DMS53 treated with DMSO at 0.1 percent for 48 hours (cell line): ENCODE measurements at regions not wholly inside any gene's neighbourhood (a gene's known extent, or its start where the extent isn't known, plus 50 kb on each side); places are given as distances from the start of the nearest gene placed in this dataset.

Experiments
- DNase-seq: peaks from one replicate; lab custom pipeline; 2025; ENCODE audit not compliant: unreplicated experiment; lab: John Stamatoyannopoulos, UW

- no peak for DNase-seq
Measured at GRCh38 chr18:22112215-22112614, 57.2 kb upstream of the GATA6 start.

- DNase-seq: no peak
Measured at GRCh38 chr18:22113144-22113844, 56.1 kb upstream of the GATA6 start.

GRCh38 chr18:22114526-22115321, 54.7 kb upstream of the GATA6 start:
- no peak for DNase-seq

GRCh38 chr18:22115573-22115972, 53.8 kb upstream of the GATA6 start:
- no peak for DNase-seq
